Hepatocyte (in vitro differentiated cells): ENCODE measurements at regions not wholly inside any gene's neighbourhood (a gene's known extent, or its start where the extent isn't known, plus 50 kb on each side); places are given as distances from the start of the nearest gene placed in this dataset.

Experiments used
- DNase-seq: peaks from one replicate; pipeline ENCODE4 v3.0.0-alpha.2; 2016; ENCODE audit warnings: low spot score
- H2AFZ ChIP-seq: fragments of 200-600 bp; sonication (generic); 2 replicates; pipeline ENCODE4 v1.6.0; 2016; ENCODE audit warnings: antibody characterized with exemption, mild to moderate bottlenecking
- H3K27ac ChIP-seq: fragments of 200-600 bp; sonication (generic); 2 replicates; pipeline ENCODE4 v1.5.1; 2016; ENCODE audit warnings: mild to moderate bottlenecking
- H3K27me3 ChIP-seq: fragments of 200-600 bp; sonication (generic); 2 replicates; pipeline ENCODE4 v1.6.1; 2016
- H3K36me3 ChIP-seq: fragments of 200-600 bp; sonication (generic); replicated peaks from 2 replicates; pipeline ENCODE4 v1.5.1; 2016; ENCODE audit warnings: low read depth; ENCODE audit not compliant: insufficient read depth
- H3K4me1 ChIP-seq: fragments of 200-600 bp; sonication (generic); 2 replicates; pipeline ENCODE4 v1.5.1; 2016; ENCODE audit warnings: mild to moderate bottlenecking, moderate library complexity; ENCODE audit not compliant: insufficient read depth
- H3K4me2 ChIP-seq: fragments of 200-600 bp; sonication (generic); 2 replicates; pipeline ENCODE4 v1.6.0; 2016
- H3K4me3 ChIP-seq: fragments of 200-600 bp; sonication (generic); 2 replicates; pipeline ENCODE4 v1.5.1; 2016; ENCODE audit warnings: mild to moderate bottlenecking
- H3K79me2 ChIP-seq: fragments of 200-600 bp; sonication (generic); 2 replicates; pipeline ENCODE4 v1.6.0; 2017; ENCODE audit warnings: mild to moderate bottlenecking
- H3K9me2 ChIP-seq: fragments of 200-600 bp; sonication (generic); replicated peaks from 2 replicates; pipeline ENCODE4 v1.6.0; 2017; ENCODE audit warnings: mild to moderate bottlenecking; ENCODE audit not compliant: insufficient read depth
- H3K9me3 ChIP-seq: fragments of 200-600 bp; sonication (generic); 2 replicates; pipeline ENCODE4 v1.5.1; 2016; ENCODE audit warnings: low read depth, mild to moderate bottlenecking
- H4K20me1 ChIP-seq: fragments of 200-600 bp; sonication (generic); 2 replicates; pipeline ENCODE4 v1.6.0; 2016; ENCODE audit warnings: mild to moderate bottlenecking; ENCODE audit not compliant: insufficient read depth, poor library complexity, severe bottlenecking
- CTCF ChIP-seq: fragments of 200-600 bp; sonication (generic); IDR thresholded peaks from 2 replicates; pipeline ENCODE4 v1.5.1; 2016; ENCODE audit warnings: antibody characterized with exemption, mild to moderate bottlenecking; ENCODE audit not compliant: poor library complexity
- EZH2 ChIP-seq: fragments of 200-600 bp; sonication (generic); IDR thresholded peaks from 2 replicates; pipeline ENCODE4 v1.6.1; 2016; ENCODE audit warnings: antibody characterized with exemption, mild to moderate bottlenecking, borderline replicate concordance
- EZH2phosphoT487 ChIP-seq: fragments of 200-600 bp; sonication (generic); IDR thresholded peaks from one replicate; pipeline ENCODE4 v1.6.1; 2018; ENCODE audit warnings: antibody characterized with exemption, mild to moderate bottlenecking, low read depth, moderate library complexity; ENCODE audit not compliant: unreplicated experiment, severe bottlenecking
- WGBS: methylation state at CpG from one replicate; pipeline ENCODE4 v1.1.6; 2016; ENCODE audit warnings: low lambda C conversion rate; ENCODE audit errors: missing lambda C conversion rate; 5-methylcytosine and 5-hydroxymethylcytosine counted together

GRCh38 chr1:87718241-87718950 lies 389.7 kb downstream of the LMO4 start:
- peak; percentile 49 for DNase-seq
- Histone ChIP-seq H3K27me3 (no peaks in the 10 kb centered on the region), H4K20me1 (no peaks in the 10 kb centered on the region), H3K79me2 (no peaks in the 10 kb centered on the region), H3K9me2 (no peaks in the 10 kb centered on the region), H3K4me1 (peaks cover 33% of the 10 kb centered on the region), H3K36me3 (no peaks in the 10 kb centered on the region), H2AFZ (no peak overlapping the region), H3K4me3 (no peak overlapping the region), H3K27ac (peak overlapping the region; percentile 80), H3K4me2 (peak overlapping the region; percentile 20), H3K9me3 (no peaks in the 10 kb centered on the region)
- TF ChIP-seq EZH2phosphoT487 (no peak), CTCF (no peak), EZH2 (no peak)
- 62% methylated on average over 1 of the region's 1 CpG for WGBS

GRCh38 chr1:87719658-87720057 lies 391.0 kb downstream of the LMO4 start:
- Histone ChIP-seq H4K20me1 (no peaks in the 10 kb centered on the region), H3K4me1 (peaks cover 33% of the 10 kb centered on the region), H3K4me2 (no peak overlapping the region), H3K27me3 (no peaks in the 10 kb centered on the region), H2AFZ (no peak overlapping the region), H3K9me2 (no peaks in the 10 kb centered on the region), H3K9me3 (no peaks in the 10 kb centered on the region), H3K79me2 (no peaks in the 10 kb centered on the region), H3K4me3 (no peak overlapping the region), H3K36me3 (no peaks in the 10 kb centered on the region), H3K27ac (peak overlapping the region; percentile 13)
- WGBS: 58% methylated on average over 3 of the region's 3 CpGs
- DNase-seq: no peak
- no peak for TF ChIP-seq EZH2phosphoT487
- no peak for TF ChIP-seq CTCF
- no peak for TF ChIP-seq EZH2

GRCh38 chr1:87720561-87720960 lies 391.9 kb downstream of the LMO4 start:
- Histone ChIP-seq H3K79me2 (no peaks in the 10 kb centered on the region), H3K4me1 (peaks cover 33% of the 10 kb centered on the region), H3K27ac (no peak overlapping the region), H3K9me2 (no peaks in the 10 kb centered on the region), H3K4me3 (no peak overlapping the region), H3K27me3 (no peaks in the 10 kb centered on the region), H3K9me3 (no peaks in the 10 kb centered on the region), H3K4me2 (no peak overlapping the region), H2AFZ (no peak overlapping the region), H4K20me1 (no peaks in the 10 kb centered on the region), H3K36me3 (no peaks in the 10 kb centered on the region)
- WGBS: 77% methylated on average over 2 of the region's 2 CpGs
- DNase-seq: no peak
- no peak for TF ChIP-seq EZH2
- TF ChIP-seq CTCF: no peak
- TF ChIP-seq EZH2phosphoT487: no peak

- H3K4me2 ChIP-seq: no peak overlapping the region
- no peaks in the 10 kb centered on the region for H3K79me2 ChIP-seq
- H2AFZ ChIP-seq: no peak overlapping the region
- no peaks in the 10 kb centered on the region for H3K27me3 ChIP-seq
- no peak for DNase-seq
- no peaks in the 10 kb centered on the region for H3K36me3 ChIP-seq
- H3K4me1 ChIP-seq: peaks cover 18% of the 10 kb centered on the region
- no peak overlapping the region for H3K27ac ChIP-seq
- no peaks in the 10 kb centered on the region for H3K9me2 ChIP-seq
- no peaks in the 10 kb centered on the region for H4K20me1 ChIP-seq
- H3K4me3 ChIP-seq: no peak overlapping the region
- TF ChIP-seq CTCF (no peak), EZH2 (no peak), EZH2phosphoT487 (no peak)
- H3K9me3 ChIP-seq: no peaks in the 10 kb centered on the region
Observed at GRCh38 chr1:87723193-87723592, 394.5 kb downstream of the LMO4 start.
